Activated CD8-positive, alpha-beta T cell treated with anti-CD3 and anti-CD28 coated beads for 36 hours (primary cell): ENCODE measurements at regions not wholly inside any gene's neighbourhood (a gene's known extent, or its start where the extent isn't known, plus 50 kb on each side); places are given as distances from the start of the nearest gene placed in this dataset.

Experiments
- ATAC-seq: fragments of 200-7000 bp; cut with Tn5 transposase; one replicate; pipeline ENCODE4 v1.10.0; 2021; ENCODE audit warnings: mild to moderate bottlenecking, moderate library complexity
- CTCF ChIA-PET: fragments of 350-600 bp; sonication (Branson Sonifier 250); formaldehyde crosslinking; loops from one replicate; lab custom pipeline; 2021; ENCODE audit warnings: antibody characterized with exemption; lab: Charles Lee
- POLR2A ChIA-PET: fragments of 350-600 bp; sonication (Branson Sonifier 250); formaldehyde crosslinking; loops from one replicate; lab custom pipeline; 2021; ENCODE audit warnings: antibody characterized with exemption; lab: Charles Lee
- DNase-seq: peaks from one replicate; pipeline ENCODE4 v3.0.0-alpha.2; 2020
- H3K27ac Mint-ChIP-seq: one replicate; pipeline ENCODE4 v1.8.0; 2021; ENCODE audit warnings: mild to moderate bottlenecking, mixed read lengths
- H3K27me3 Mint-ChIP-seq: one replicate; pipeline ENCODE4 v1.8.0; 2021; ENCODE audit warnings: mixed read lengths
- H3K36me3 Mint-ChIP-seq: one replicate; pipeline ENCODE4 v1.8.0; 2021; ENCODE audit warnings: low read depth, mixed read lengths
- H3K4me1 Mint-ChIP-seq: one replicate; pipeline ENCODE4 v1.8.0; 2021; ENCODE audit warnings: low read depth, mixed read lengths
- H3K4me3 Mint-ChIP-seq: one replicate; pipeline ENCODE4 v1.8.0; 2021; ENCODE audit warnings: mild to moderate bottlenecking, moderate library complexity, mixed read lengths
- H3K9me3 Mint-ChIP-seq: one replicate; pipeline ENCODE4 v1.8.0; 2021; ENCODE audit warnings: mixed read lengths
- intact Hi-C: fragments of 100-400 bp; cut with micrococcal nuclease; formaldehyde crosslinking; loops from one replicate; pipeline ENCODE4 v1.10.0; 2022
- TF ChIP-seq, protein P1 (sequence below): fragments of 200-600 bp; IDR thresholded peaks from one replicate; pipeline ENCODE4 v1.8.0; 2022; ENCODE audit warnings: antibody characterized with exemption, mild to moderate bottlenecking

DNA sequence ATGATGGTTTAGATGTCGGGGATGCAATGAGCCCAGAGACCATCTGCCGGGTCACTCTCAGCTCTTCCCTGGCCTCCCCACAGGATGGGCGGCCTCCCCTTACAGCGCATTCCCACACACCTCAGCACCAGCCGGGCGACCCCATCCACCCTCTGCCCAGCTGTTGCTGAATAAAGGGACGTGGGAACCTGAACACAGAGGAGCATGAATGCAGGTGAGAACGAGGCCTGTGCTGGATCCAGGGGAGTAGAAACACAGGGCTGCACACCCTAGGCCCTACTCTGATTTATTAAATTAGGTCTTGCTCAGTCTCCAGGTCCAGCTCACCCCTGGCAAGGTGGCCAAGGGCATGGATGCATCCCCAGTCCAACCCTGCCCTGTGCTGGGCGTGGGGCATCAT lies 180.5 kb downstream of the CTTN start:
- DNase-seq = no peak
- H3K36me3 Mint-ChIP-seq = no peaks in the 10 kb centered on the region
- ChIA-PET CTCF (no interaction called here), POLR2A (no interaction called here)
- H3K27ac Mint-ChIP-seq = no peak overlapping the region
- intact Hi-C loops = no loop called here
- no peaks in the 10 kb centered on the region for H3K27me3 Mint-ChIP-seq
- H3K9me3 Mint-ChIP-seq = no peaks in the 10 kb centered on the region
- TF ChIP-seq, protein P1, sequence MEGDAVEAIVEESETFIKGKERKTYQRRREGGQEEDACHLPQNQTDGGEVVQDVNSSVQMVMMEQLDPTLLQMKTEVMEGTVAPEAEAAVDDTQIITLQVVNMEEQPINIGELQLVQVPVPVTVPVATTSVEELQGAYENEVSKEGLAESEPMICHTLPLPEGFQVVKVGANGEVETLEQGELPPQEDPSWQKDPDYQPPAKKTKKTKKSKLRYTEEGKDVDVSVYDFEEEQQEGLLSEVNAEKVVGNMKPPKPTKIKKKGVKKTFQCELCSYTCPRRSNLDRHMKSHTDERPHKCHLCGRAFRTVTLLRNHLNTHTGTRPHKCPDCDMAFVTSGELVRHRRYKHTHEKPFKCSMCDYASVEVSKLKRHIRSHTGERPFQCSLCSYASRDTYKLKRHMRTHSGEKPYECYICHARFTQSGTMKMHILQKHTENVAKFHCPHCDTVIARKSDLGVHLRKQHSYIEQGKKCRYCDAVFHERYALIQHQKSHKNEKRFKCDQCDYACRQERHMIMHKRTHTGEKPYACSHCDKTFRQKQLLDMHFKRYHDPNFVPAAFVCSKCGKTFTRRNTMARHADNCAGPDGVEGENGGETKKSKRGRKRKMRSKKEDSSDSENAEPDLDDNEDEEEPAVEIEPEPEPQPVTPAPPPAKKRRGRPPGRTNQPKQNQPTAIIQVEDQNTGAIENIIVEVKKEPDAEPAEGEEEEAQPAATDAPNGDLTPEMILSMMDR = no peak
- no peaks in the 10 kb centered on the region for H3K4me1 Mint-ChIP-seq
- ATAC-seq = no peak
- H3K4me3 Mint-ChIP-seq = no peak overlapping the region

DNA sequence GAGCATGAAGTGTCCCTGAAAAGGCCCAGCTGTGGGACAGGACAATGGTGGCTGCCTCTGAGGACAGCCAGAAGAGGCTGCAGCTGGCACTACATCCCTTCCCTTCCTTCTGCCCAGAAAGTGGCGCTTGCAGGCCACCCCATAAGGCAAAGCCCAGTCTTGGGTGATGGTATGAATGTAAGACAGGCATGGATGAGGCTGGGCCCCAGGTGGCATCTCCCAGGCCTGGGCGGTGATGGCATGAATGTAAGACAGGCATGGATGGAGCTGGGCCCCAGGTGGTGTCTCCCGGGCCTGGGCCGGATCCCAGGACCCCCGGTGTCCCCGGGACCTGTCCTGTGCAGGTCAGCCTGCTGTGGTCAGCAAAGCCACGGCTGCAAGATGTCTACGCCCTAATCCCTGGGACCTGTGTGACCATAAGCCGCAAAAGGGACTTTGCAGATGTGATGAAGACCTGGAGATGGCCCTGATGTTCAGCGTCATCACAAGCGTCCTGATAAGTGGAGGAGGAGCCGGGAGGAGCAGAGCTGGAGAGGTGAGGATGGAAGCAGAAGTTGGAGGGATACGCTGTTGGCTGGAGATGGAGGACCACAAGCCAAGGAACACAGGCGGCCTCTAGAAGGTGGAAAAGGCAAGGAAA lies 181.1 kb downstream of the CTTN start:
- POLR2A ChIA-PET = no interaction called here
- TF ChIP-seq, protein P1 = no peak
- no peaks in the 10 kb centered on the region for H3K4me1 Mint-ChIP-seq
- DNase-seq (no peak), ATAC-seq (no peak)
- no peaks in the 10 kb centered on the region for H3K27me3 Mint-ChIP-seq
- no peaks in the 10 kb centered on the region for H3K9me3 Mint-ChIP-seq
- no peaks in the 10 kb centered on the region for H3K36me3 Mint-ChIP-seq
- no peak overlapping the region for H3K27ac Mint-ChIP-seq
- H3K4me3 Mint-ChIP-seq = no peak overlapping the region
- intact Hi-C loops = no loop called here
- CTCF ChIA-PET = no interaction called here

DNA sequence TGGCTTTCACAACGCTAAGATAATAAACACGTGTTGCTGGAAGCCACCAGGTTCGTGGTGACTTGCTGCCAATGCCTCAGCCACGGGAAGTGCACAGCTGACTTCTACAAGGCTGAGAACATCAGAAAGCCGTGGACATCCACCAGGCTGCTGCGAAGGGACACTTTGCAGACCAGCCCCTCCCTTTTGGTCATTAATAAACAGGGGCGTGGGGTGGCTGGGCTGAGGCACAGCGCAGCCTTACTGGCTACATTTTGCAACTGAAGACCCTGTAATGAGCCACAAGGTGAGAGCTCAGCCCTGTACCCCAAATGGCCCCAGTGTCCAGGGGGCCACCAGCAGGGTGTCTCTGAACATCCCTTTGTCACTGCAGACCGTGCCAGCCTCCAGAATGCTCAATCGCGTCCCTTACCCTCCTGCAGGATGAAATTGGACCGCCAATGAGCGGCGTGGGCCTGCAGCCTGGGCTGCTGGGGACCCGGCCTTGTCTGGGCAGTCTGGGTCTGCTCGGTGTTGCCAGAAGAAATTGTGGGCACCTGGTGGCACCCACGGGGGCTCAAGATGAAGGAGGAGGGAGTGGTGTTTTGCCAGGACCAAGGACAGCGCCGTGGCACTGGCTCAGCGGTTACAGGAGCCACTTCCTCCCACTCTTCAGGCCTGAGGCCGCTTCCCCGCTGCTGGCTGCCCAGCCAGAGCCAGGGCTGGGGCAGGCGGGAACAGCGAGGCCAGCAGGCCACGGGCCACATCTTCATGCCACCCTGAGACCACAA lies 181.9 kb downstream of the CTTN start:
- CTCF ChIA-PET = no interaction called here
- intact Hi-C loops = no loop called here
- H3K27me3 Mint-ChIP-seq = no peaks in the 10 kb centered on the region
- ATAC-seq (no peak), DNase-seq (no peak)
- H3K27ac Mint-ChIP-seq = no peak overlapping the region
- POLR2A ChIA-PET = no interaction called here
- H3K9me3 Mint-ChIP-seq = no peaks in the 10 kb centered on the region
- TF ChIP-seq, protein P1 = no peak
- H3K4me3 Mint-ChIP-seq = no peak overlapping the region
- H3K36me3 Mint-ChIP-seq = no peaks in the 10 kb centered on the region
- H3K4me1 Mint-ChIP-seq = no peaks in the 10 kb centered on the region

DNA sequence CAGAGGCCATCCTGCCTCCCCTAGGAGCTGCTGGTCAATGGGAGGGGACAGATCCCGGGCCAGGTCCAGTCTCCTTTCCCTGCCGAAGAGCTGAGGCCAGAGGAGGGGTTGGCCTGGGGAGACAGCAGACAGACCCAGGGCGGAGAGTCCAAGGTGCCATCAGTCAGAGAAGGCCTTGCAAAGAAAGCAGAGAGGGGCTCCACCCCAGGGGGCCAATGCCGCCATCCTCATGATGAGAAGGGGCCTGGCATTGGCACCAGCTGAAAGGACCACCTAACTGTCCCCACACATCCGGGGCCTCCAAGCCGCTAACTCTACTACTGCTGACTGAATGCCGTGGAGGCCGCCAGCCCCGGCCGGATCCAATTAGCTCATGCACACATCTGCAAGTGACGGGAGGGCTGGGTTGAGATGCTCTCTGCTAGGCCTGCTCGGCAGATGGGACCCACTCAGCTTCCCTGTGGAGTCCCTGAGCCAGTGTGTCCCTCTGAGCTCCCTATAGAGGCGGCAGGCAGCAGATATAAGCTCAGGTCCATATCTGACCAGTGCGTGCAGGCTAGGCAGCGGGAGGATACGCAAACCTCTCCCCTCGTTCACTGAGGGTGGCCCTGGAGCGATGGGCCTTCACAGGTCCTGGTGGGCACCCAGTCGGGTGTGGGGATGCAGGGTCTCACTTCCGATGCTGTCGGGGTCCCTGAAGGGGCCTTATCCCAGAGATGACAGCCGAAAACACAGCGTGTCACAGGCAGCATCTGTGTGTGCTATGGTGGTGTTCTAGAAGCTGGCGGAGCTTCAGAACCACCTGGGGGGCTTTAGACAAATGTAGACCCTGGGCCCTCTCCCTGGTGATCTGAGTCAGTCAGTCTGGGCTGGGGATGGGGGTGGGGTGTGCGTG lies 183.9 kb downstream of the CTTN start:
- POLR2A ChIA-PET = no interaction called here
- Mint-ChIP-seq H3K9me3 (no peaks in the 10 kb centered on the region), H3K36me3 (no peaks in the 10 kb centered on the region), H3K27me3 (peaks cover 10% of the 10 kb centered on the region), H3K4me1 (no peaks in the 10 kb centered on the region), H3K4me3 (no peak overlapping the region), H3K27ac (no peak overlapping the region)
- intact Hi-C loops = no loop called here
- TF ChIP-seq, protein P1 = no peak
- no peak for ATAC-seq
- DNase-seq = no peak
- CTCF ChIA-PET = no interaction called here
